Superior temporal gyrus (tissue), 1 donor: ENCODE measurements at regions not wholly inside any gene's neighbourhood (a gene's known extent, or its start where the extent isn't known, plus 50 kb on each side); places are given as distances from the start of the nearest gene placed in this dataset.

Experiments used
- DNase-seq: peaks from one replicate; pipeline ENCODE4 v3.0.0-alpha.2; 2016; ENCODE audit errors: extremely low spot score

DNA sequence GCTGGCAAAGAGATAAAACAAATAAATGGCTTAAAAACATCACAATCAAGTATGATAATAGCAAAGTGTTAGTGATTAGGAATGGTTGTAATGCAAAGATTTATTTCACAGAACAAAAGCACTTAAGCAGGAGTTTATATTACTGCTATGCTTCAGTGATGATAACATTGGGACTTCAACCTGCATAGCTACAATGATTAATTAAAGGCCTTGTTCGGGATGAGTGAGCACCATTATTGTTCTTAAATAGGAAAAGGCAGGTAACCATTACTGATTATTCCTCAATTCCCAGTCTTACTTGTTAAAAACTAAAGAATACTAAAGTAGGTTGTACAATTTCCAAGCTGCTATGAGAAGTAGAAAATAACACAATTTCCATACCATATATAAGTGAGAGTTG is 1247.5 kb upstream of the CDH8 start:
- DNase-seq = no peak

GRCh38 chr16:63244631-63245030 is 1208.4 kb upstream of the CDH8 start:
- no peak for DNase-seq

DNA sequence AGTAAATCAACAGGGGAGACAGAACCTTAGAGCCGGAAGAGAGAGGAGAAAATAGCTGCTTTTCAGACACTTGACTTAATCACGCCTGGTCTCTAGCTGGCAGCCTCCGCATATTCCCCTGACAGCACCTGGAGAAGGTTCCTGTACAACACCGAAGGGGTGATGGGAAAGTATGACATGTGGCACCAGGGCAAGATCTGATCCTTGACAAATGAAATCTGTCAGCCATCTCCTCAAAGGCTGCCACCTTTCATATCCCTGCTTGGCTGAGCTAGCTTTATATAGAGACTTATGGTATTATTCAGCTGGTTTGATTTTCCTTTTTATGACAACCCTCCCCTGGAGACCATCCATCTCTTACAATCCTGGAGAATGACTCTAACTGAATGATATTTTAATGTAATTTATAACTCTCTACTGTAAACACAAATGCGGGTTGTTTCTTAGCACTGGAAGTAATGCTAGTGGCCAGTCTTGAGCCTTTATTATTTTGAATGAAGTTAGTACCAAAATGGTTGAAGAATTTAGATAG is 1205.3 kb upstream of the CDH8 start:
- no peak for DNase-seq

DNA sequence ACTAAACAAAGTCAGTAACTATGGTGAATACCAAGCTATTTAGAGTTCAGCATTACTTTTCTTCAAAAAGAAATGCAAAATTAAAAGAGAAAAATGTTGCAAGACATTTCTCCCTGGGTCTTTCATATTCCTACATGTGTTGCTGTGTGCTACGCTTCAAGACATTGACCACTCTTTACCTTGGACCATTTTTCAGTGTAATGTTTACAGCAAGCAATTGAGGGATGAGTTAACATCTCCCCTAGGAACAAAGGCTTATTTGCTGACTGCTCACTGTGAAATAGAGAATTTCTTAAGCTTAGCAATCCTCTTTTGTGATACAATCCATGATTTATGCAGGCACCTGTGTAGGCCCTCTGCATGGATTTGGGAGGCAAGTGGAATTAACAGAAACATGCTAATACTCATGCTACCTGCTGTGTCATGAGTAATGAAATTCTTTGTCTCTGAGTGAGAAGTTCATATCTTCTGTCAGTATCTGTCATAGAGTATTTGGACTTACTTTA is 1202.9 kb upstream of the CDH8 start:
- DNase-seq = no peak

DNA sequence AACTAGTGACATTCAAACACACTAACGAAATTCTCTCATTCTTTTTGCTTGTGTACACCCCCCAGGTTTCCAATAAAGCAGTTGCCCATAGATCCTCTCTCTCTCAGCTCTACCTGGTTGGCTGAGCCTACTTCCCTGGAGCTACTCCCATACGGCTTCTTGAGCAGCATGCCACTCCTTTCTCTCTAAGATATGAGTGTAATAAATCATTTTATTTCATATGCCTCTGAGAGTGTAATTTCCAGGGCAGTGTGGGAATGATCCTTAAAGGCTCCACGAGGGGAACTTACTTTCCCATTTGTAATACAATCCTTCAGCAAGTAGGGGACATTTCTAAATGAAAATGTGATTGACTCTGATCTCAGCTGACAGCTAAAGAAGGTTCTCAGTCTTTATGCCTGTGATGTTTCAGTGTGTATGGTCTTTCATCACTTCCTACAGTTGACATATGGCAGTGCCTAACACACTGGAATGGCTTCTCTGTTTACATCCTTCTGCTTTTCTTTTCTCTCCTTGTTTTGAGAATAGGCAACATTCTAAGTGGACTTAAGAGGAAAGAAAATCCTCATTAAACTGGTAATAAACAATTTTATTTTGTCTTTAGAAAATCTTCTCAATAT is 1194.3 kb upstream of the CDH8 start:
- no peak for DNase-seq

DNA sequence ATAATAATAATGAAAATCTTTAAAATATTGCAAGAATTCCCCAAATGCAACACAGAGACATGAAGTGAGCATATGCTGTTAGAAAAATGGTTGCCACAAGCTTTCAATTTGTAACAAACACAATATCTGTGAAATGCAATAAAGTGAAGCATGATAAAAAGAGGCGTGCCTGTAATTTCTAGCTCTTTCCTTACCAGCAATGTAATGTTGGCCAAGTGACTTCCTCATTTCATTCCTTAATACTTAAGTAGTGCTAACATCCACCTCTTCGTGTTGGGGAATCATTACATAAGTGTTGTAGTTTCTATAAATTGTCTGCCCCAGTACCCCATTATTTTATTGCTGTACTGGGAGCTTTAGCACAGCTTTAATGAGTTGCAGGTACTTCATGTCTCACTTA is 1192.0 kb upstream of the CDH8 start:
- no peak for DNase-seq

- no peak for DNase-seq
Measured at GRCh38 chr16:63223851-63224250, 1187.6 kb upstream of the CDH8 start.

- DNase-seq = no peak
Measured at GRCh38 chr16:63216696-63217423, 1180.6 kb upstream of the CDH8 start.

- no peak for DNase-seq
Measured at GRCh38 chr16:63201851-63202250, 1165.6 kb upstream of the CDH8 start.

DNA sequence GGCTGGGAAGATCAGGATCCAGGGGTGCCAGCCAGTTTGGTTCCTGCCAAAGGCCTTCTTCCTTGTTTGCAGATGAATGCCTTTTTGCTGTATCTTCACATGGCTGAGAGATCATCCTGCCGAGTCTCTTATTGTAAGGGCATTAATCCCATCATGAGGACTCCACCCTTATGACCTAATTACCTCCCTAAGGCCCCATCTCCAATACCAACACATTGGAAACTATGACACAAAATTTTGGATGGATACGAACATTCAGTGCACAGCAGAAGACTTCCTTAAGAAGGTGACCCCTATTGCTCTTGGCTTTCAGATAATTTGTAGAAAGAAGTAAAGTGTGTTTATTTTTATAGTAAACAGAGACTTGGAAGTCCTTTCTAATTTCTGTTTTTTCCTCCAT is 1164.7 kb upstream of the CDH8 start:
- no peak for DNase-seq

DNA sequence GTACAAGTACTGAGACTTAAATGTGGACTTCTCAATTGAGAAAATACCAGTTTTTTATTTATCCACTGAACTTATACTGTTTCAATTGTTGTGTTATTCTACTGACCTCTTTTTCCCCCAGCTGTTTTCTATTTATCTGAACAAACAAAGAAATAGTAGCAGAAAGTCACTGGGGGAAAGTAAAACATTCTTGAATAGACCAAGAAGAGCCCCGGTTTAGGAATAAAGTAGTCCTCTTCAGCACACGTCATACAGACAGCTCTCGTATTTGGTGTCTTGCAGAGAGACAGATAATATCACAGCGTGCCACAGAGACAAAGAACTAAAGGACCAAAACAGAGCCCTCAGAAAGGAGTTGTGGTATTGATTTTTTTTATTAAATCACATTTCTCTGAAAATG is 1159.1 kb upstream of the CDH8 start:
- DNase-seq = no peak

GRCh38 chr16:63192980-63193379 is 1156.7 kb upstream of the CDH8 start:
- no peak for DNase-seq

DNA sequence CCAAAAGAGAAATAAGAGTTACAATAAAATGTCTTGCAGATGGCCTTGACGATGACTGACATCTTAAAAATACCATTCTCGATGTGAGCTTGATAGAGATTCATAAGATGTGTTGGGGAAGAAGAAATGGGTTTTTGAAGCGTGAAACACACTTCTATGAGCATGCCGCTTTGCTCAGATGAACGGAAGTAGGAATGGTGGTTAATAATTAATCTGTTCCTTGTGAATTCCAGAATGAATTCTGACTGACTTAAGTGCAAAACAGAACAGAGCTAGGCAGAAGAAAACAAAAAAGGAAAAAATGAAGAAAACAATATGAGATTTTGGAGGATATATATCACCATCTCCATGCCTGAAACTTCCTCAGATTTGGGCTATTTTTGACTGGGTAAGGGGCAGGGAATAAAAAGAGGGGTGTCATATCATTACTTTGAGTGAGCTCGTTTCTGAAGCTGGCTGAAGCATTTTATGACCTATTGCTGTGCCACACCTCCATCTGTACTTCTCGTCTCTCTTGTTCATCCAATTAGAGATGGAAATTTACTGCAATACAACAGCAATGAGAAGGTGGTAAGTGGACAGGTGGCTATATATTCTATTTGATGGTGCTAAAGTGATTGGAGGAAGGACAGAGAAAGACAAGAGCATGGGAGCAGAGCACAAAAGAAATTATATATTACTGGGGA is 1152.0 kb upstream of the CDH8 start:
- DNase-seq = no peak

GRCh38 chr16:63187638-63188037 is 1151.4 kb upstream of the CDH8 start:
- DNase-seq = no peak

GRCh38 chr16:63185235-63185780 is 1149.1 kb upstream of the CDH8 start:
- DNase-seq = no peak

GRCh38 chr16:63183743-63184142 is 1147.5 kb upstream of the CDH8 start:
- DNase-seq = no peak

DNA sequence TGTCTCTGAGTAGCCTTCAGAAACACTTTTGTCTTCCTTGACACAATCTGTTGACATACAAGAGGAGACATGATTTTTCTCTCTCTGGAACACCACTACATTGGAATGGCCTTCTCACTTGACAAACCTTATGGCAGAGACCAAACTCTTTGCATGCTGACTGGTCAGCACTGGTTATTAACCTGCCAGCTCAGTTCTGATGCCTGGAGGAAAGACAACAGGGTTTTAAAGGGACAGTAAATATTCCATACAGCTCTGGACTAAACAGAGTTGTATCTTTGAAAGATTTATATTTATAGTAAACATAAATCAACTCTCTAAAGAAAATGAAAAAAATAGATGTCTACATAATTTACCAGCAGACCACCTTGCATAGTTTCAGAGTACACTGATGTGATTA is 1139.1 kb upstream of the CDH8 start:
- no peak for DNase-seq

GRCh38 chr16:63174801-63175200 is 1138.6 kb upstream of the CDH8 start:
- no peak for DNase-seq

DNA sequence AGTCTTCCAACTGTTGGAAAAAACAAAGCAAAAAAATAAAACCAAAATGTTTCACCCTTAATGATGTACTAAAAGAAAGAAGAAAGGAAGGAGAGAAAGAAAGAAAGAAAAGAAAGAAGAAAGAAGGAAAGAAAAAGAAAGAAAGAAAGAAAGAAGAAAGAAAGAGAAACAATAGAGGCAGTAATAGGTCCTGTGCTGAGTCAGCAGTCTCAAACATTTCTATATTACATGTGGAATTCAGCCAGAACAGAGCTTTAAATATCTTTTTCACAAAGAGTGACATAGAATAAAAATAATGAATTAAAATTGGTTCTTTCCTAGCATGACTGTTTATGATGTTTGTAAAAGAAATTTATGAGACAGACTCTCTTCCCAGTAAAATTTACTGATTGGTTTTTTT is 1135.3 kb upstream of the CDH8 start:
- DNase-seq = no peak

GRCh38 chr16:63169100-63169499 is 1132.9 kb upstream of the CDH8 start:
- no peak for DNase-seq

DNA sequence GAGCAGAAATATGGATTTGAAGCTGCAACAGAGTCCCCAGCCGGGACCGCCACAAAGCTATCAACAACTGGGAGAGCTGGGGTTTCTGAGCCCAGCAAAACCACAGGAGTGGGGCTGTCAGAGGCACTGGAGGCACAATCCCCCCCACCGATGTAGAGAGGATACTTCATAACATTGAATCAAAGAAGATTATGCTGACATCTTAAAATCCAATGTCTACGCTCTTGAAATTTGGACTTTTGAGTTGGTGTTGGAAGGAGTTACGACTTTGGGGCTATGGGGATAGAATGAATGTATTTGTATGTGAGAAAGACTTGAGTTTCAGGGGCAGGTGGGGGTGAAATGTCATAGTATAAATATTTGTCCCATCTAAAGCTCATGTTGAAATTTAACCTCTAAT is 1121.6 kb upstream of the CDH8 start:
- no peak for DNase-seq

DNA sequence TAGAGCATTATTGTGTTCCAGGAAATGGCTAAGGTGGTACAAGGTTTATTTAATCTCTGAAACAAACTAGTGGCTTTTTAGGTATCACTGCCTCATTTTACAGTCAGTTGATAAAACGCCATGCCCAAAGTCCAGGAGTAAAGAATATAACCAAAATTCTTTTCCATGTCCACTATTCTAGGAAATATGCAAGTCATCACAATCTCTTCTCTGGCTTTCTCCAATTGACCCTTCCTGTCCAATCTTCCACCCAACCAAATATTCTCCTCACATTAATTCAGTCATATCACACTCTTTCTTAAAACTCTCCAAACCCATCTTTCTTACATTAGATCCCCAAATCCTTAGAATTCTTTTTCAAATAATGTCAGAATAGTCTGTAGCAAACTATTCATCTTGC is 1110.0 kb upstream of the CDH8 start:
- no peak for DNase-seq
